Lower leg skin (tissue), 4 donors: ENCODE measurements at regions not wholly inside any gene's neighbourhood (a gene's known extent, or its start where the extent isn't known, plus 50 kb on each side); places are given as distances from the start of the nearest gene placed in this dataset.

Experiments used
- DNase-seq, 2 donors: peaks; one replicate each; pipeline ENCODE4 v3.0.0-alpha.2; 2019; ENCODE audit warnings: low spot score in 2 of 2
- H3K4me3 ChIP-seq: fragments of 200-600 bp; sonication (generic); 2 replicates; pipeline ENCODE4 v1.5.1; 2017; ENCODE audit warnings: mild to moderate bottlenecking, low read depth; ENCODE audit not compliant: poor library complexity, severe bottlenecking
- POLR2A ChIP-seq, 2 donors: fragments of 450-650 bp; IDR thresholded peaks; one replicate each; pipeline ENCODE4 v1.6.1; 2016 to 2017; ENCODE audit warnings: antibody characterized with exemption in 2 of 2, mild to moderate bottlenecking in 1 of 2, moderate library complexity in 1 of 2
- WGBS, 2 donors: methylation state at CpG; one replicate each; pipeline ENCODE4 v1.1.5; 2018; 5-methylcytosine and 5-hydroxymethylcytosine counted together
- intact Hi-C: fragments of 100-400 bp; cut with DNase I; formaldehyde crosslinking; loops from one replicate; pipeline ENCODE4 v1.15.0; 2023; ENCODE audit warnings: low total_unique reads
- TF ChIP-seq, protein P1 (sequence below), 3 donors: fragments of 450-650 bp; IDR thresholded peaks; one replicate each; pipeline ENCODE4 v1.5.1; 2016; ENCODE audit warnings: antibody characterized with exemption in 3 of 3, mild to moderate bottlenecking in 3 of 3, moderate library complexity in 2 of 3

GRCh38 chr6:7045331-7045730, 62.4 kb upstream of the RREB1 start:
- no peak overlapping the region for H3K4me3 ChIP-seq
- TF ChIP-seq POLR2A (IDR thresholded peaks at IDR 0.05), result no peak
- TF ChIP-seq, protein P1, sequence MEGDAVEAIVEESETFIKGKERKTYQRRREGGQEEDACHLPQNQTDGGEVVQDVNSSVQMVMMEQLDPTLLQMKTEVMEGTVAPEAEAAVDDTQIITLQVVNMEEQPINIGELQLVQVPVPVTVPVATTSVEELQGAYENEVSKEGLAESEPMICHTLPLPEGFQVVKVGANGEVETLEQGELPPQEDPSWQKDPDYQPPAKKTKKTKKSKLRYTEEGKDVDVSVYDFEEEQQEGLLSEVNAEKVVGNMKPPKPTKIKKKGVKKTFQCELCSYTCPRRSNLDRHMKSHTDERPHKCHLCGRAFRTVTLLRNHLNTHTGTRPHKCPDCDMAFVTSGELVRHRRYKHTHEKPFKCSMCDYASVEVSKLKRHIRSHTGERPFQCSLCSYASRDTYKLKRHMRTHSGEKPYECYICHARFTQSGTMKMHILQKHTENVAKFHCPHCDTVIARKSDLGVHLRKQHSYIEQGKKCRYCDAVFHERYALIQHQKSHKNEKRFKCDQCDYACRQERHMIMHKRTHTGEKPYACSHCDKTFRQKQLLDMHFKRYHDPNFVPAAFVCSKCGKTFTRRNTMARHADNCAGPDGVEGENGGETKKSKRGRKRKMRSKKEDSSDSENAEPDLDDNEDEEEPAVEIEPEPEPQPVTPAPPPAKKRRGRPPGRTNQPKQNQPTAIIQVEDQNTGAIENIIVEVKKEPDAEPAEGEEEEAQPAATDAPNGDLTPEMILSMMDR (IDR thresholded peaks at IDR 0.05), result no peak
- no peak for DNase-seq
- intact Hi-C loops, result no loop called here
- WGBS, 2 donors, result 90 to 95% methylated on average over 4 of the region's 4 CpGs

DNA sequence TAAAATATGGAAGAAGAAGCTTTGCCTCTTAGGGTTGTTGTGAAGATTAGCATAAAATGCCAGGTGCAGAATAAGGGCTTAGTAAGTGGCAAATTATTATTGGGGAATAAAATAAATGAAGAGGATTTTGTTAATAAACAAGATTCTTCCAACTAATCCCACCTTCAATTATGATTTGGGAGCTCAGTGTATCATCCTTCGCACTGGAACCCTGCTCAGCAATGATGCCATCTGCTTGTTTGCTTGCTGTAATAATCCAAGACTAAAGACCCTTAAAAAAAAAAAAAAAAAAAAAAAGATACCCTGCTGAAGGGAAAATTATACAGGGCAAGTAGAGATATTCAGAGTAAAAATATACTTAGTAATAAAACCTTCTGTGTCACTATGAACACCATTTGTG, 62.0 kb upstream of the RREB1 start:
- intact Hi-C loops, result no loop called here
- TF ChIP-seq, protein P1 (IDR thresholded peaks at IDR 0.05), result no peak
- no peak for TF ChIP-seq POLR2A (IDR thresholded peaks at IDR 0.05)
- DNase-seq, result no peak
- 97 to 100% methylated on average over 1 of the region's 1 CpG for WGBS, 2 donors
- no peak overlapping the region for H3K4me3 ChIP-seq

DNA sequence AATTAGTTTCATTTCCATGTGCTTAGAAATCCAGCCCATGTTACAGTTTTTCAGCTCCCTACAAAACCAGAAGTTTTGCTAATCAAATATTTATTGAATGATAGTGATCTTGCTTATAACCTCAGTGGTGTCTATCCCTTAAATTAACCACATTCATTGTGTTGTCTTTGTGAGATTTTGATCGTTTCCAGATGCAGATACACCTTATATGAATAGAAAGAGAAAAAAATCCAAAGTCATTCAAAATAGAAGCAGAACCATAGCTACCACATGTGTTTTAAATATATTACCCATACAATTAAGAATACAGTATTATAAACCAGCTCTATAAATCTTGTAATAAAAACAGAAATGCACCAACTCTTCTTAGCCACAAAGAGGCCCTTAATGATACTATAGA, 60.6 kb upstream of the RREB1 start:
- intact Hi-C loops, result no loop called here
- TF ChIP-seq, protein P1 (IDR thresholded peaks at IDR 0.05), result no peak
- TF ChIP-seq POLR2A (IDR thresholded peaks at IDR 0.05), result no peak
- no peak overlapping the region for H3K4me3 ChIP-seq
- WGBS, 2 donors, result 41 to 51% methylated on average over 1 of the region's 1 CpG
- no peak for DNase-seq

DNA sequence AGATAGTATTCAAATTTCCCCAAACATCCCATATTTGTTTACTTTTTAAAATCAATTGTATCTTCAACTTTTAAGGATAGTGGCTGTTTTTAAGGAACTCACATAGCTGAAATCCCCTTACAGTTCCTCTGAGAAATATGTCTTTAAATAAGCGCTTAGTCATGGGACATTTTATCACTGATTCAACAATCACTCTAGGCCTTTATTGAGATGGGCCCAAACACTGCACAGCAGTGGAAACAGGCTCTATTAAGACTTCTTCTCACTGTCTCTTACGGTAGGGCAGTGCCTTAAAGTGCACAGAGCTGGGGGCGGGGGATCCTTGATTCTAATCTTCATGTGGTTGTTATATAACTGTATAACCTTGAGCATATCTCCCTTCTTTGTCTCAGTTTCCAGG, 59.8 kb upstream of the RREB1 start:
- 66 to 80% methylated on average over 3 of the region's 3 CpGs for WGBS, 2 donors
- intact Hi-C loops, result no loop called here

DNA sequence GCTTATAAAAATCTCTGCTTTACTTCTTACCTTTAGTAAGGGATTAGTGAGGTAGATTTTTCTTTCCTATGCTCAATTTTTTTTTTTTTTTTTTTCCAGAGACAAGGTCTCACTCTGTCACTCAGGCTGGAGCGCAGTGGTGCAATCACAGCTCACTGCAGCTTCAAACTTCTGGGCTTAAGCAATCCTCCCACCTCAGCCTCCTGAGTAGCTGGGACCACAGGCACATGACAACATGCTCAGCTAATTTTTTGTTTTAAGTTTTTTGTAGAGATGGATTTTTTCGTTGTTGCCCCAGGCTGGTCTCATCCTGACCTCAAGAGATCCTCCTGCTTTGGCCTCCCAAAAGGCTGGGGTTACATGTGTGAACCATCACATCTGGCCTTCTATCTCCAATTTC, 58.9 kb upstream of the RREB1 start:
- H3K4me3 ChIP-seq, result no peak overlapping the region
- WGBS, 2 donors, result 84 to 89% methylated on average over 2 of the region's 2 CpGs
- intact Hi-C loops, result no loop called here
- DNase-seq, result no peak
- TF ChIP-seq POLR2A (IDR thresholded peaks at IDR 0.05), result no peak
- TF ChIP-seq, protein P1 (IDR thresholded peaks at IDR 0.05), result no peak

More for the DNA sequence above, 59.8 kb upstream of the RREB1 start:
- no peak for TF ChIP-seq POLR2A (IDR thresholded peaks at IDR 0.05)
- TF ChIP-seq, protein P1 (IDR thresholded peaks at IDR 0.05), result no peak
- no peak overlapping the region for H3K4me3 ChIP-seq
- no peak for DNase-seq

GRCh38 chr6:7050004-7050403, 57.8 kb upstream of the RREB1 start:
- 50 to 61% methylated on average over 2 of the region's 2 CpGs for WGBS, 2 donors
- H3K4me3 ChIP-seq, result no peak overlapping the region
- intact Hi-C loops, result loop anchor here (5.0 kb wide), 1 partner anchor 862 kb away; the partner anchor contains the start of gene TXNDC5
- TF ChIP-seq POLR2A (IDR thresholded peaks at IDR 0.05), result no peak
- TF ChIP-seq, protein P1 (IDR thresholded peaks at IDR 0.05), result no peak
- no peak for DNase-seq
